Activated T-cell treated with anti-CD3 and anti-CD28 coated beads, Interleukin-2, amount 50 U/mL, for 24 hours (primary cell): ENCODE measurements at regions not wholly inside any gene's neighbourhood (a gene's known extent, or its start where the extent isn't known, plus 50 kb on each side); places are given as distances from the start of the nearest gene placed in this dataset.

Experiments
- DNase-seq: peaks from one replicate; pipeline ENCODE4 v3.0.0-alpha.2; 2020
- H3K27ac Mint-ChIP-seq: 2 replicates; pipeline ENCODE4 v1.8.0; 2020; ENCODE audit warnings: mild to moderate bottlenecking, mixed read lengths
- H3K27me3 Mint-ChIP-seq: 2 replicates; pipeline ENCODE4 v1.8.0; 2020; ENCODE audit warnings: mixed read lengths
- H3K36me3 Mint-ChIP-seq: 2 replicates; pipeline ENCODE4 v1.8.0; 2020; ENCODE audit warnings: low read depth, mixed read lengths
- H3K4me1 Mint-ChIP-seq: 2 replicates; pipeline ENCODE4 v1.8.0; 2020; ENCODE audit warnings: low read depth, mixed read lengths
- H3K4me3 Mint-ChIP-seq: 2 replicates; pipeline ENCODE4 v1.8.0; 2020; ENCODE audit warnings: mild to moderate bottlenecking, moderate library complexity, mixed read lengths
- H3K9me3 Mint-ChIP-seq: 2 replicates; pipeline ENCODE4 v1.8.0; 2020; ENCODE audit warnings: mixed read lengths

DNA sequence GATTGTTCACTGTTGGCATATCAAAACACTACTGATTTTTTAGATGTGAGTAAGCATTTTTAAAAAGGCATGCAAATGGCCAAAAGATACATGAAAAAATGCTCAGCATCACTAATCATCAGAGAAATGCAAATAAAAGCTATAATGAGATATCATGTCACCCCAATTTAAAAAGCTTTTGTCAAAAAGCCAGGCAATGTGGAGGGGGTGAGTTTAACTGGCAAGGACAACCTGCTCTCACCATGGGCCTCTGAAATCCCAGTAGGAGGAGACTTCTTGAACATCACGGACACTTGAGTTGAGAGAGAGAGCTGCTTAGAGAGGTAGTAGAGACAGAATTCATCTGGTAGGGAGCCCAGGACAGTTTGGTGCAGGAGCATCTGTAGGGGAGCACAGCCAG lies 347.1 kb upstream of the MPDZ start:
- no peak for DNase-seq
- Mint-ChIP-seq H3K4me3 (no peak overlapping the region), H3K9me3 (peaks cover 27% of the 10 kb centered on the region), H3K27me3 (no peaks in the 10 kb centered on the region), H3K27ac (no peak overlapping the region), H3K36me3 (no peaks in the 10 kb centered on the region), H3K4me1 (no peaks in the 10 kb centered on the region)

DNA sequence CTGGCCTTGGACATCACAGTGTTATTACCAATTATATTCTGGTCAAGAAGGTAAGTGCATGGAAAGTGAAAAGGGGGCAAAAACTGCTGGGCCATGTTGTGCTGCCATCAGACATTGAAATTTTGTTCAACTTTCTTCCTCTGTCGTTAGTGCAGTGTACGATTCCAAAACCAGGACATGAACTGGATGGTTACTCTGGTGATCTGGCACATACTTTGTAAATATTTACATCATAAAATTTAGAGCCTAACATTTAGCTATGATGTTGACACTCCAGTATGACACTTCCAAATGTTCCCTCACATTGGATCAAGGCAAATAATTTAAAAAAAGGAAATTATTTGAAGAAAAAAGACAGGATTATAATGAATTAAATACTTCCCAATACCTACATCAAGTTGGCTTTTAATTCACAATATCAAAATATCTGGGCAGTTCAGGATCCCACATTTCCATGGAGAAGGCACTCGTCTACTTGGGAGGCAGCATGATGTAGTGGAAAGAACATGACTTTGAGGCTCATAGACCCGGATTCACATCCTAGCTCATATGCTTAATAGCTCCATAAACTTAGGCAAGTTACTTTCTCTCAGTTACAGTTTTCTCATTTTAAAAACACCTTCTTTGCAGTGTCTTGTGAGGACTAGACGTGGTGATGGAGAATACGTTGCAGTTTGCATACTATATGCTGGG lies 342.5 kb upstream of the MPDZ start:
- Mint-ChIP-seq H3K4me1 (no peaks in the 10 kb centered on the region), H3K9me3 (peaks cover 9% of the 10 kb centered on the region), H3K27me3 (no peaks in the 10 kb centered on the region), H3K4me3 (no peak overlapping the region), H3K36me3 (no peaks in the 10 kb centered on the region), H3K27ac (no peak overlapping the region)
- no peak for DNase-seq

DNA sequence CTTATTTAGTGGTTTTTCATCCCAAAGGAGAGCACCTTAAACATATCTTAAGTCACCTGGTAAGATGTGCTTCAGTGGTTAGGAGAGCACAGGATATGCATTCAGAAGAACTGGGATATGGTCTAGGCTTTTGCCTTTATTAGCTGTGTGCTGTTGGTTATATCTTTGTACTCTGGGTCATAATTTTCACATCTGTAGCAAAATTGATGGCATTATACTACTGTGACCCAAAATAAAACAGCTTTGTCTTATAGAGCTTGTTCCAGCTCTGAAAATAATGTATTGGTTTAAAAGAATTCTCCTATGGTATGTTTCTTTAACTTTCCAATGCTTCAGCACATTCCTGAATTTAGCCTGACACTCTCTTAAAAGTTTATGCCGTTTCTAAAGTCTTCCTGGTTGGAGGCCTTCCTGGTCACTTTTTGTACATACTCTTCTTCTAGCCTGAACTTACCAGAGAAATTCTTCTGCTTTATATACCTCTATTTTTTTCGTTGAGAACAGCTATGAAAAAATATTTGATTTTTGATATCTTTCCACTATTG lies 337.1 kb upstream of the MPDZ start:
- Mint-ChIP-seq H3K27ac (no peak overlapping the region), H3K4me3 (no peak overlapping the region), H3K27me3 (no peaks in the 10 kb centered on the region), H3K36me3 (no peaks in the 10 kb centered on the region), H3K9me3 (peaks cover 5% of the 10 kb centered on the region), H3K4me1 (no peaks in the 10 kb centered on the region)
- DNase-seq: no peak

- Mint-ChIP-seq H3K36me3 (no peaks in the 10 kb centered on the region), H3K4me1 (no peaks in the 10 kb centered on the region), H3K4me3 (no peak overlapping the region), H3K9me3 (peaks cover 5% of the 10 kb centered on the region), H3K27ac (no peak overlapping the region), H3K27me3 (no peaks in the 10 kb centered on the region)
- DNase-seq: no peak
Measured at GRCh38 chr9:13615660-13616490, 336.4 kb upstream of the MPDZ start.

- H3K27ac Mint-ChIP-seq: no peak overlapping the region
- H3K36me3 Mint-ChIP-seq: no peaks in the 10 kb centered on the region
- H3K27me3 Mint-ChIP-seq: no peaks in the 10 kb centered on the region
- H3K4me3 Mint-ChIP-seq: no peak overlapping the region
- H3K4me1 Mint-ChIP-seq: no peaks in the 10 kb centered on the region
- peaks cover 2% of the 10 kb centered on the region for H3K9me3 Mint-ChIP-seq
- DNase-seq: no peak
Measured at GRCh38 chr9:13614060-13614459, 334.6 kb upstream of the MPDZ start.

DNA sequence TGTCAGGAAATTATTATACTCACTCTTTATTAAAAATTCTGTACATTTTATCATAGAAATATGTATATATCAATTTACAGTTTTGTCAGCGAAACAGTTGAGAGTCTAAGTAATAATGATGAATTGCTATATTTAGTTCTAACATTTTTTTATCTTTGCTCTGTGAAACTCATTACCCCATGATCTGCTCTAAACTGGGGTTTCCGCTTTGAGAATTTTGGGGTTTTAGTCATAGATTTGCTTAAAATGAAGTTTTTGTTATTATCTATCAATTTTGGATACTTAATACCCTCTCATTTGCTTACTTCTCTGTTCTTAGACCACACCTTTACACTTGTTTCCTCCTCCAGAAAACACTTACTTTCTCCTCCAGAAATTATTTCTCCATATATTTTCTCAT lies 333.8 kb upstream of the MPDZ start:
- Mint-ChIP-seq H3K36me3 (no peaks in the 10 kb centered on the region), H3K4me3 (no peak overlapping the region), H3K4me1 (no peaks in the 10 kb centered on the region), H3K9me3 (peaks cover 2% of the 10 kb centered on the region), H3K27ac (no peak overlapping the region), H3K27me3 (no peaks in the 10 kb centered on the region)
- no peak for DNase-seq

DNA sequence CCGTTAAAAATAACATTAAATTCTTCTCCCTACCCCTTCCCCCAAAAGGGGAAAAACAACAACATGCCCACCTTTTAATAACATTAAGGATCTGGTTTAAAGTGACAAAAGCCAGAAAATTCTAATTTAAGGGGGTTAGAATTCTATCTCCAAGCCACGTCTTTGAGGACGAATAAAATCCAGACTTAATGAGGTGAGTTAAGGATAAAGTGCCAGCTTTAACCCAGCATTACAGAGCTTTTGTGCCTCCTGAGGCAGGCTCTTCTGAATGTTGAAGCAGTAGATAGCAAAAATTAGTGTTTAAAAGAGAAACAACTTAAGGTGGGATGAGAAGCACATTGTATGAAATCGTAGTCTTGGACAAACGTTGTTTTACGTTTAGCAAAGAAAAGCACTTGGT lies 329.0 kb upstream of the MPDZ start:
- no peaks in the 10 kb centered on the region for H3K4me1 Mint-ChIP-seq
- DNase-seq: no peak
- H3K27ac Mint-ChIP-seq: no peak overlapping the region
- H3K9me3 Mint-ChIP-seq: peaks cover 2% of the 10 kb centered on the region
- H3K4me3 Mint-ChIP-seq: no peak overlapping the region
- no peaks in the 10 kb centered on the region for H3K36me3 Mint-ChIP-seq
- no peaks in the 10 kb centered on the region for H3K27me3 Mint-ChIP-seq

GRCh38 chr9:13607481-13608441 lies 328.3 kb upstream of the MPDZ start:
- no peak for DNase-seq
- Mint-ChIP-seq H3K4me1 (no peaks in the 10 kb centered on the region), H3K4me3 (no peak overlapping the region), H3K27ac (no peak overlapping the region), H3K9me3 (peaks cover 6% of the 10 kb centered on the region), H3K27me3 (no peaks in the 10 kb centered on the region), H3K36me3 (no peaks in the 10 kb centered on the region)

DNA sequence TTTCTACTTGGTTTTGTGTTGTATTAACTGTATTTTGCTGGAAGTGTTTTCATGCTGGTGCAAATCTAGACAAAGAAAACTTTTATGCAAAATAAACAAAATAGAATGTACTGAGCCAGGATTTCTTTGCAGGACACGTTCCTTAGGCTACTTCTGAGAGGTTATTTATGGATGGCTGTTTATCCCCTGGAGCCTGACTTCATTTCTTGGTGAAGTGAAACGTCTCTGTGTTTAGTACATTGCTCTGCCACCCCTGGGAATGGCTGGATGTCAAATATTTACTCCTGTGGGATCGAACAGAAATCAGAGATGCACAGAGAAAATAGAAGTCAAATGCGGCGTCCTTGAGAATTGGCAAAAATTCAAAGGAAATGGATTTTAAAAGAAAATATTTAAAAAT lies 327.1 kb upstream of the MPDZ start:
- Mint-ChIP-seq H3K9me3 (peaks cover 7% of the 10 kb centered on the region), H3K4me1 (no peaks in the 10 kb centered on the region), H3K27ac (no peak overlapping the region), H3K27me3 (no peaks in the 10 kb centered on the region), H3K4me3 (no peak overlapping the region), H3K36me3 (no peaks in the 10 kb centered on the region)
- DNase-seq: no peak

GRCh38 chr9:13603921-13604320 lies 324.4 kb upstream of the MPDZ start:
- Mint-ChIP-seq H3K36me3 (no peaks in the 10 kb centered on the region), H3K27me3 (no peaks in the 10 kb centered on the region), H3K27ac (no peak overlapping the region), H3K4me1 (no peaks in the 10 kb centered on the region), H3K4me3 (no peak overlapping the region), H3K9me3 (peaks cover 7% of the 10 kb centered on the region)
- DNase-seq: no peak

GRCh38 chr9:13598738-13599137 lies 319.2 kb upstream of the MPDZ start:
- Mint-ChIP-seq H3K27me3 (no peaks in the 10 kb centered on the region), H3K4me1 (no peaks in the 10 kb centered on the region), H3K27ac (no peak overlapping the region), H3K9me3 (peaks cover 5% of the 10 kb centered on the region), H3K4me3 (no peak overlapping the region), H3K36me3 (no peaks in the 10 kb centered on the region)
- DNase-seq: no peak

- DNase-seq: no peak
- Mint-ChIP-seq H3K4me3 (no peak overlapping the region), H3K36me3 (no peaks in the 10 kb centered on the region), H3K4me1 (no peaks in the 10 kb centered on the region), H3K27ac (no peak overlapping the region), H3K27me3 (no peaks in the 10 kb centered on the region), H3K9me3 (no peaks in the 10 kb centered on the region)
Measured at GRCh38 chr9:13597427-13597826, 317.9 kb upstream of the MPDZ start.

DNA sequence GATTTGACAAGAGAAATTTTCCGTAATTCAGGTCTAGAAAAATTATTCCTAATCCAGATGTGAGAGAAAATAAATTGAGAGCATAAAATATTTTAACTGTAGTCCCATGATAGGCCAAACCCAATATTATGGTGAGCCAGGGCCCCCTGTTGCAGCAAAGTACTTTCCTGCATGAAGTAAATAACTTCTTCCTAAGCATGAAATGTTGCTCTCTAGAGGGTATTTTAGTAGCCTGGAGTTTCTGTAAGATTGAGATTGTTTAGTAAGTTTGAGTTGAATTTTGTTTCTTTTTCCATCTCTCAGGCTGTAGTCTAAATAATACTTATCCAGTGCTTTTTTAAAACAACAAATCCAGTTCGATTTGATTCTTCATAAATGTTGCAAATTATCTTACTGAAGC lies 317.5 kb upstream of the MPDZ start:
- no peaks in the 10 kb centered on the region for H3K9me3 Mint-ChIP-seq
- H3K4me3 Mint-ChIP-seq: no peak overlapping the region
- H3K4me1 Mint-ChIP-seq: no peaks in the 10 kb centered on the region

GRCh38 chr9:13596383-13596970 lies 317.0 kb upstream of the MPDZ start:
- no peaks in the 10 kb centered on the region for H3K4me1 Mint-ChIP-seq
- H3K4me3 Mint-ChIP-seq: no peak overlapping the region
- no peak for DNase-seq
- no peaks in the 10 kb centered on the region for H3K9me3 Mint-ChIP-seq
- no peaks in the 10 kb centered on the region for H3K27me3 Mint-ChIP-seq
- no peaks in the 10 kb centered on the region for H3K36me3 Mint-ChIP-seq
- no peak overlapping the region for H3K27ac Mint-ChIP-seq

More for the DNA sequence above, 317.5 kb upstream of the MPDZ start:
- DNase-seq: no peak
- Mint-ChIP-seq H3K36me3 (no peaks in the 10 kb centered on the region), H3K27ac (no peak overlapping the region), H3K27me3 (no peaks in the 10 kb centered on the region)
